ENCODE measurements at regions not wholly inside any gene's neighbourhood (a gene's known extent, or its start where the extent isn't known, plus 50 kb on each side); places are given as distances from the start of the nearest gene placed in this dataset.

DNA sequence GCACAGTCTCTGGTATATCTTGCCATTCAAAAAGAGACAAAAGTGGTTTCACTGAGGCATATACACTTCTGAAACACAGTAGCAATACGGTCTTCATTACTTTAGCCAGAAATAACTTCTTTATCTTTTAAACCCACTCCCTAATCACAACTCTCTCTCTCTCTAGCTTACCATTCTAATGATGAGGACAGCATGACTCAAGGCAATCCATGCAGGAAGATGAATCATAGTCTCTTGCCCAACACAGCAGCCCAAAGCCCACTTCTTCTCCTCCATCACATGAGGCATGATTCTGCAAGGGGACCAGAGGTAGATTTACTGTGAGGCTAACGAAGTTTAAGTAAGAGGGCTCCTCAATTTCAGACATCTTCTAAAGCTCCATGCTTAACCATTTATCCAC, 285.0 kb upstream of the NR5A2 start:
- TF ChIP-seq, protein P1, sequence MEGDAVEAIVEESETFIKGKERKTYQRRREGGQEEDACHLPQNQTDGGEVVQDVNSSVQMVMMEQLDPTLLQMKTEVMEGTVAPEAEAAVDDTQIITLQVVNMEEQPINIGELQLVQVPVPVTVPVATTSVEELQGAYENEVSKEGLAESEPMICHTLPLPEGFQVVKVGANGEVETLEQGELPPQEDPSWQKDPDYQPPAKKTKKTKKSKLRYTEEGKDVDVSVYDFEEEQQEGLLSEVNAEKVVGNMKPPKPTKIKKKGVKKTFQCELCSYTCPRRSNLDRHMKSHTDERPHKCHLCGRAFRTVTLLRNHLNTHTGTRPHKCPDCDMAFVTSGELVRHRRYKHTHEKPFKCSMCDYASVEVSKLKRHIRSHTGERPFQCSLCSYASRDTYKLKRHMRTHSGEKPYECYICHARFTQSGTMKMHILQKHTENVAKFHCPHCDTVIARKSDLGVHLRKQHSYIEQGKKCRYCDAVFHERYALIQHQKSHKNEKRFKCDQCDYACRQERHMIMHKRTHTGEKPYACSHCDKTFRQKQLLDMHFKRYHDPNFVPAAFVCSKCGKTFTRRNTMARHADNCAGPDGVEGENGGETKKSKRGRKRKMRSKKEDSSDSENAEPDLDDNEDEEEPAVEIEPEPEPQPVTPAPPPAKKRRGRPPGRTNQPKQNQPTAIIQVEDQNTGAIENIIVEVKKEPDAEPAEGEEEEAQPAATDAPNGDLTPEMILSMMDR (IDR thresholded peaks at IDR 0.05; ENCODE audit: low read depth, low read length) = no peak
- no peak for TF ChIP-seq EZH2phosphoT487 (IDR thresholded peaks at IDR 0.05; ENCODE audit: low read depth)

All from OCI-LY3 (cell line).